ENCODE measurements at regions not wholly inside any gene's neighbourhood (a gene's known extent, or its start where the extent isn't known, plus 50 kb on each side); places are given as distances from the start of the nearest gene placed in this dataset.

- Histone ChIP-seq H3K4me3 (no peak overlapping the region), H3K27ac (no peak overlapping the region), H3K9me3 (peaks cover 0 to 3% (median 0%) of the 10 kb centered on the region in 3 donors), H3K4me1 (no peaks in the 10 kb centered on the region), H3K27me3 (no peaks in the 10 kb centered on the region), H3K36me3 (no peaks in the 10 kb centered on the region)
- TF ChIP-seq POLR2A (IDR thresholded peaks at IDR 0.05), result no peak
- no peak for TF ChIP-seq CTCF (IDR thresholded peaks at IDR 0.05)
- TF ChIP-seq EP300 (IDR thresholded peaks at IDR 0.05), result no peak
- TF ChIP-seq POLR2AphosphoS5 (IDR thresholded peaks at IDR 0.05), result no peak
- no peak for ATAC-seq
- 72 to 75% methylated on average over 2 of the region's 2 CpGs for WGBS, 2 donors (ENCODE audit: low coverage in 1 of 2)
Measured at GRCh38 chr10:84924131-84924530, 595.7 kb downstream of the CCSER2 start.

DNA sequence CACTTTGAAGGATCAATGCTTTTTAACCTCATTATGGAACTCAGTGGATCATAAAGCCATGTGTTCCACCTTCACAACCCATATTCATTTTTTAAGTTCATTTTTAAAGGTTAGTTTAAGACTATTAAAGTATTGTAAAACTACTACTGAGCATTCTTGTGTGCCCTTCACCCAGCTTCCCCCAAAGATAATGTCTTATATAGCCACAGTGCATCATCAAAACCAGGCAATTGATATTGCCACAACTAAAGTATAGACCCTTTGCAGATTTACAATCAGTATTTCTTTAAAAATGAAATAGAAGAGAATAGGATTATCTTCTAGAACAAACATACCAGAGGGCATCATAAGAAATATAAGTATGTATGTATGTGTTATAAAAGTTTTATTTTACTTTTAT is 597.1 kb downstream of the CCSER2 start:
- ATAC-seq, result no peak
- TF ChIP-seq POLR2A (IDR thresholded peaks at IDR 0.05), result no peak
- TF ChIP-seq POLR2AphosphoS5 (IDR thresholded peaks at IDR 0.05), result no peak
- no peak for TF ChIP-seq EP300 (IDR thresholded peaks at IDR 0.05)
- TF ChIP-seq CTCF (IDR thresholded peaks at IDR 0.05), result no peak
- Histone ChIP-seq H3K27me3 (no peaks in the 10 kb centered on the region), H3K4me1 (no peaks in the 10 kb centered on the region), H3K27ac (no peak overlapping the region), H3K9me3 (no peaks in the 10 kb centered on the region), H3K36me3 (no peaks in the 10 kb centered on the region), H3K4me3 (no peak overlapping the region)

GRCh38 chr10:84933402-84933801 is 605.0 kb downstream of the CCSER2 start:
- Histone ChIP-seq H3K27ac (no peak overlapping the region), H3K27me3 (no peaks in the 10 kb centered on the region), H3K4me3 (no peak overlapping the region), H3K36me3 (no peaks in the 10 kb centered on the region), H3K9me3 (no peaks in the 10 kb centered on the region), H3K4me1 (no peaks in the 10 kb centered on the region)
- no peak for TF ChIP-seq CTCF (IDR thresholded peaks at IDR 0.05)
- no peak for TF ChIP-seq EP300 (IDR thresholded peaks at IDR 0.05)
- TF ChIP-seq POLR2A (IDR thresholded peaks at IDR 0.05), result no peak
- TF ChIP-seq POLR2AphosphoS5 (IDR thresholded peaks at IDR 0.05), result no peak
- 86 to 94% methylated on average over 2 to 3 of the region's 7 CpGs for WGBS, 2 donors (ENCODE audit: low coverage in 1 of 2)
- ATAC-seq, result no peak

DNA sequence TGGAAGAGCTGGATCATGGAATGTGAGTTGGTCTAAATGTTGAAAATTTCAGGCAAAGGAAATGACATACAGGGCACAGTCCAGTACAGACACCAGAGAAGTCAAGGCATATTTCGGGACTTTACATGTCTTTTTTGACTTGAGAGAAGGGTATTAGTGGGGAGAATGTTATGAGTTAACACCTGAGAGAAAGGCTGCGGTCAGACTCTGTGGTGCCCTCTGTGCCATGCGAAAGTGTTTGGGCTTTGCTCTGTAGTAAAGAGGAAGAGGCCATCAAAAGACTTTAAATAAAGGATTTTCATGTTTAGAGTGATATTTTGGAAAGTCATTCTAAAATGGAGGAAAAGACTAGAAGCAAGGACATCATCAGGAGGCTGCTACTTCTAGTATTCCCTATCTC is 607.4 kb downstream of the CCSER2 start:
- no peak for TF ChIP-seq POLR2AphosphoS5 (IDR thresholded peaks at IDR 0.05)
- TF ChIP-seq POLR2A (IDR thresholded peaks at IDR 0.05), result no peak
- no peak for TF ChIP-seq CTCF (IDR thresholded peaks at IDR 0.05)
- no peak for TF ChIP-seq EP300 (IDR thresholded peaks at IDR 0.05)
- no peaks in the 10 kb centered on the region for H3K36me3 ChIP-seq
- no peak overlapping the region for H3K27ac ChIP-seq
- no peaks in the 10 kb centered on the region for H3K9me3 ChIP-seq
- no peaks in the 10 kb centered on the region for H3K4me1 ChIP-seq
- ATAC-seq, result no peak
- WGBS, 2 donors (ENCODE audit: low coverage in 1 of 2), result 82 to 83% methylated on average over 3 of the region's 3 CpGs
- no peaks in the 10 kb centered on the region for H3K27me3 ChIP-seq
- H3K4me3 ChIP-seq, result no peak overlapping the region

GRCh38 chr10:84938117-84938905 is 609.9 kb downstream of the CCSER2 start:
- H3K36me3 ChIP-seq, result no peaks in the 10 kb centered on the region
- TF ChIP-seq POLR2A (IDR thresholded peaks at IDR 0.05) (no peak), EP300 (IDR thresholded peaks at IDR 0.05) (no peak), POLR2AphosphoS5 (IDR thresholded peaks at IDR 0.05) (no peak), CTCF (IDR thresholded peaks at IDR 0.05) (no peak)
- 68 to 88% methylated on average over 1 to 4 of the region's 4 CpGs for WGBS, 2 donors (ENCODE audit: low coverage in 1 of 2)
- H3K27ac ChIP-seq, result no peak overlapping the region
- H3K9me3 ChIP-seq, result no peaks in the 10 kb centered on the region
- H3K4me3 ChIP-seq, result no peak overlapping the region
- ATAC-seq, result no peak
- H3K27me3 ChIP-seq, result no peaks in the 10 kb centered on the region
- no peaks in the 10 kb centered on the region for H3K4me1 ChIP-seq

All from gastroesophageal sphincter (tissue), 4 donors.